Astrocyte (in vitro differentiated cells and primary cell): ENCODE measurements at regions not wholly inside any gene's neighbourhood (a gene's known extent, or its start where the extent isn't known, plus 50 kb on each side); places are given as distances from the start of the nearest gene placed in this dataset.

ENCODE experiments used
- DNase-seq: peaks from one replicate; pipeline ENCODE4 v3.0.0-alpha.2; 2010; ENCODE audit warnings: low read depth
- FAIRE-seq: peaks from 2 replicates; lab custom pipeline; 2011; peaks lifted over from hg19 to GRCh38; lab: Jason Lieb, UNC
- H2AFZ ChIP-seq: 2 replicates; pipeline ENCODE4 v1.6.0; 2012; ENCODE audit warnings: low read depth, low read length, inconsistent platforms
- H3K27ac ChIP-seq: 2 replicates; pipeline ENCODE4 v1.5.1; 2011; ENCODE audit warnings: low read depth, low read length, inconsistent platforms
- H3K27me3 ChIP-seq: 2 replicates; pipeline ENCODE4 v1.6.0; 2011; ENCODE audit warnings: low read length, inconsistent platforms; ENCODE audit not compliant: insufficient read depth
- H3K36me3 ChIP-seq: 2 replicates; pipeline ENCODE4 v1.5.1; 2011; ENCODE audit warnings: low read length, inconsistent platforms; ENCODE audit not compliant: insufficient read depth
- H3K4me1 ChIP-seq: 2 replicates; pipeline ENCODE4 v1.5.1; 2011; ENCODE audit warnings: low read length, inconsistent platforms; ENCODE audit not compliant: insufficient read depth
- H3K4me2 ChIP-seq: 2 replicates; pipeline ENCODE4 v1.6.0; 2012; ENCODE audit warnings: low read length, inconsistent platforms
- H3K4me3 ChIP-seq: 2 replicates; pipeline ENCODE4 v1.5.1; 2011; ENCODE audit warnings: low read depth, mild to moderate bottlenecking, low read length, inconsistent platforms; ENCODE audit not compliant: insufficient read depth
- H3K79me2 ChIP-seq: 2 replicates; pipeline ENCODE4 v1.6.0; 2012; ENCODE audit warnings: mild to moderate bottlenecking, low read length, inconsistent platforms; ENCODE audit not compliant: insufficient read depth
- H3K9ac ChIP-seq: 2 replicates; pipeline ENCODE4 v1.6.0; 2012; ENCODE audit warnings: mild to moderate bottlenecking, low read length, inconsistent platforms
- H3K9me3 ChIP-seq: 2 replicates; pipeline ENCODE4 v1.5.1; 2012; ENCODE audit warnings: low read depth, mild to moderate bottlenecking, low read length, inconsistent platforms; ENCODE audit not compliant: insufficient read depth
- H4K20me1 ChIP-seq: 2 replicates; pipeline ENCODE4 v1.6.0; 2012; ENCODE audit warnings: low read length, inconsistent platforms; ENCODE audit not compliant: insufficient read depth
- H3K27ac Mint-ChIP-seq: one replicate; pipeline ENCODE4 v1.8.0; 2021; ENCODE audit warnings: mild to moderate bottlenecking, mixed read lengths; ENCODE audit not compliant: unreplicated experiment
- H3K27me3 Mint-ChIP-seq: one replicate; pipeline ENCODE4 v1.8.0; 2021; ENCODE audit warnings: low read depth, mixed read lengths; ENCODE audit not compliant: unreplicated experiment
- H3K36me3 Mint-ChIP-seq: one replicate; pipeline ENCODE4 v1.8.0; 2021; ENCODE audit warnings: low read depth, mixed read lengths; ENCODE audit not compliant: unreplicated experiment
- H3K4me1 Mint-ChIP-seq: one replicate; pipeline ENCODE4 v1.8.0; 2021; ENCODE audit warnings: low read depth, mixed read lengths; ENCODE audit not compliant: unreplicated experiment
- H3K4me3 Mint-ChIP-seq: one replicate; pipeline ENCODE4 v1.8.0; 2021; ENCODE audit warnings: mild to moderate bottlenecking, moderate library complexity, mixed read lengths; ENCODE audit not compliant: unreplicated experiment
- H3K9me3 Mint-ChIP-seq: one replicate; pipeline ENCODE4 v1.8.0; 2021; ENCODE audit warnings: mild to moderate bottlenecking, mixed read lengths; ENCODE audit not compliant: unreplicated experiment
- CTCF ChIP-seq: IDR thresholded peaks from 2 replicates; pipeline ENCODE4 v1.5.1; 2011; ENCODE audit warnings: low read depth, mild to moderate bottlenecking, inconsistent platforms, low read length, moderate library complexity; ENCODE audit not compliant: insufficient read depth
- EZH2 ChIP-seq: IDR thresholded peaks from 2 replicates; pipeline ENCODE4 v1.6.1; 2012; ENCODE audit warnings: mild to moderate bottlenecking, low read length, inconsistent platforms; ENCODE audit not compliant: insufficient read depth

- H3K36me3 Mint-ChIP-seq: no peaks in the 10 kb centered on the region
- no peak for FAIRE-seq
These were observed 1172.3 kb upstream of the LRRTM3 start for GRCh38 chr10:65753532-65753931.

GRCh38 chr10:65754112-65754511 is 1171.7 kb upstream of the LRRTM3 start:
- H3K4me2 ChIP-seq: no peak overlapping the region
- no peaks in the 10 kb centered on the region for H3K27me3 ChIP-seq
- no peak overlapping the region for H3K27ac ChIP-seq
- DNase-seq (no peak), FAIRE-seq (no peak)
- no peak overlapping the region for H2AFZ ChIP-seq
- no peaks in the 10 kb centered on the region for H3K4me1 Mint-ChIP-seq
- H4K20me1 ChIP-seq: no peaks in the 10 kb centered on the region
- H3K36me3 ChIP-seq: no peaks in the 10 kb centered on the region
- no peaks in the 10 kb centered on the region for H3K9me3 ChIP-seq
- H3K4me3 Mint-ChIP-seq: no peak overlapping the region
- no peaks in the 10 kb centered on the region for H3K9me3 Mint-ChIP-seq
- H3K4me3 ChIP-seq: no peak overlapping the region
- H3K36me3 Mint-ChIP-seq: no peaks in the 10 kb centered on the region
- no peak overlapping the region for H3K27ac Mint-ChIP-seq
- H3K4me1 ChIP-seq: no peaks in the 10 kb centered on the region
- H3K79me2 ChIP-seq: no peaks in the 10 kb centered on the region
- no peak overlapping the region for H3K9ac ChIP-seq
- no peak for TF ChIP-seq CTCF
- no peak for TF ChIP-seq EZH2
- H3K27me3 Mint-ChIP-seq: no peaks in the 10 kb centered on the region

More at GRCh38 chr10:65753532-65753931, 1172.3 kb upstream of the LRRTM3 start:
- Mint-ChIP-seq H3K27ac (no peak overlapping the region), H3K4me1 (no peaks in the 10 kb centered on the region), H3K4me3 (no peak overlapping the region), H3K27me3 (no peaks in the 10 kb centered on the region), H3K9me3 (no peaks in the 10 kb centered on the region)
- Histone ChIP-seq H3K27me3 (no peaks in the 10 kb centered on the region), H3K4me2 (no peak overlapping the region), H3K4me3 (no peak overlapping the region), H3K9ac (no peak overlapping the region), H3K27ac (no peak overlapping the region), H3K4me1 (no peaks in the 10 kb centered on the region), H3K79me2 (no peaks in the 10 kb centered on the region), H4K20me1 (no peaks in the 10 kb centered on the region), H2AFZ (no peak overlapping the region), H3K36me3 (no peaks in the 10 kb centered on the region), H3K9me3 (no peaks in the 10 kb centered on the region)
- TF ChIP-seq CTCF (no peak), EZH2 (no peak)
- DNase-seq: no peak

GRCh38 chr10:65762311-65762710 is 1163.5 kb upstream of the LRRTM3 start:
- Histone ChIP-seq H3K27ac (no peak overlapping the region), H3K79me2 (no peaks in the 10 kb centered on the region), H3K4me2 (no peak overlapping the region), H3K36me3 (no peaks in the 10 kb centered on the region), H3K4me1 (no peaks in the 10 kb centered on the region), H3K9ac (no peak overlapping the region), H4K20me1 (no peaks in the 10 kb centered on the region), H3K4me3 (no peak overlapping the region), H2AFZ (no peak overlapping the region), H3K9me3 (no peaks in the 10 kb centered on the region), H3K27me3 (no peaks in the 10 kb centered on the region)
- no peak for TF ChIP-seq EZH2
- TF ChIP-seq CTCF: no peak
- Mint-ChIP-seq H3K27ac (no peak overlapping the region), H3K4me1 (no peaks in the 10 kb centered on the region), H3K36me3 (no peaks in the 10 kb centered on the region), H3K9me3 (peaks cover 2% of the 10 kb centered on the region), H3K4me3 (no peak overlapping the region), H3K27me3 (no peaks in the 10 kb centered on the region)
- FAIRE-seq (no peak), DNase-seq (no peak)
